Karpas-422 (cell line): ENCODE measurements at regions not wholly inside any gene's neighbourhood (a gene's known extent, or its start where the extent isn't known, plus 50 kb on each side); places are given as distances from the start of the nearest gene placed in this dataset.
"Not testable (repeated sequence)": the region's sequence is repeated elsewhere in the genome, so short reads cannot be mapped to it uniquely, and the experiment has no call there.

Experiments used
- DNase-seq: peaks from one replicate; pipeline ENCODE4 v3.0.0-alpha.2; 2015
- H2AFZ ChIP-seq: fragments of 200-600 bp; sonication (generic); 2 replicates; pipeline ENCODE4 v1.6.1; 2014; ENCODE audit warnings: antibody characterized with exemption, low read length, mixed read lengths
- H3K27ac ChIP-seq: fragments of 200-600 bp; sonication (generic); 2 replicates; pipeline ENCODE4 v1.5.1; 2014; ENCODE audit warnings: mild to moderate bottlenecking, low read length, moderate library complexity
- H3K27me3 ChIP-seq: fragments of 200-600 bp; sonication (generic); 2 replicates; pipeline ENCODE4 v1.6.1; 2014; ENCODE audit warnings: low read length, mixed read lengths
- H3K36me3 ChIP-seq: fragments of 200-600 bp; sonication (generic); 2 replicates; pipeline ENCODE4 v1.6.1; 2014; ENCODE audit warnings: low read length, mixed read lengths; ENCODE audit not compliant: insufficient read depth
- H3K4me1 ChIP-seq: fragments of 200-600 bp; sonication (generic); 2 replicates; pipeline ENCODE4 v1.6.1; 2014; ENCODE audit warnings: mild to moderate bottlenecking, low read length, mixed read lengths
- H3K4me2 ChIP-seq: fragments of 200-600 bp; sonication (generic); 2 replicates; pipeline ENCODE4 v1.6.1; 2014; ENCODE audit warnings: low read length, low read depth, mild to moderate bottlenecking; ENCODE audit not compliant: poor library complexity, severe bottlenecking
- H3K4me3 ChIP-seq: fragments of 200-600 bp; sonication (generic); 2 replicates; pipeline ENCODE4 v1.5.1; 2014; ENCODE audit warnings: mild to moderate bottlenecking, antibody characterized with exemption, low read length, mixed read lengths
- H3K79me2 ChIP-seq: fragments of 200-600 bp; sonication (generic); 2 replicates; pipeline ENCODE4 v1.6.1; 2014; ENCODE audit warnings: mild to moderate bottlenecking, low read length, mixed read lengths
- H3K9ac ChIP-seq: fragments of 200-600 bp; sonication (generic); 2 replicates; pipeline ENCODE4 v1.6.0; 2014; ENCODE audit warnings: low read length
- H3K9me2 ChIP-seq: fragments of 200-600 bp; sonication (generic), shearing (Covaris generic); replicated peaks from 2 replicates; pipeline ENCODE4 v1.6.0; 2014; ENCODE audit warnings: mild to moderate bottlenecking, low read length, moderate library complexity; ENCODE audit not compliant: insufficient read depth
- H3K9me3 ChIP-seq: fragments of 300-700, 200-600 bp; sonication (generic); 2 replicates; pipeline ENCODE4 v1.6.1; 2014; ENCODE audit warnings: low read length, mixed read lengths
- H4K20me1 ChIP-seq: fragments of 200-600 bp; sonication (generic); 2 replicates; pipeline ENCODE4 v1.6.1; 2014; ENCODE audit warnings: mild to moderate bottlenecking, antibody characterized with exemption, low read length, low read depth; ENCODE audit not compliant: insufficient read depth

DNA sequence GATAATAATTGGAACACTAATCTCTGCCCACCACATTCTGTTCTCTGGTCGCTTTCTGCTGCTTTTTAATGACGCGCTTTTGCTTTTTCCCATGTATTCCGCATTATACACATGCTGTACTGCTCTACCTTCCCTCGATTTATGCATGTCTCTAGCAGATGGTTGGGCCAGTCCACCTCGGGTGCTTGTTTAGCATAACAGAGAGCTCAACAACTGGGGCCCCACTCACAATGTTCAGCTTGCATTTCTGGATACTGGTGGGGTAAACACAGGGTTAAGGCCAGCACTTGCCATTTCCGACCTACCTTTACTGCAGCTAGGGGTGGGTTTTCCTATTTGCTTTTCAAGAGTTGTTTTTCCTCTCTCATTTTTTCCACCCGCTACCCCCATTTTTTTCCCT, 255.8 kb downstream of the SOX3 start:
- H3K79me2 ChIP-seq: no peaks in the 10 kb centered on the region
- no peaks in the 10 kb centered on the region for H3K9me2 ChIP-seq
- no peaks in the 10 kb centered on the region for H4K20me1 ChIP-seq
- H3K9ac ChIP-seq: no peak overlapping the region
- H3K27ac ChIP-seq: no peak overlapping the region
- no peaks in the 10 kb centered on the region for H3K36me3 ChIP-seq
- no peak overlapping the region for H3K4me3 ChIP-seq
- no peak overlapping the region for H2AFZ ChIP-seq
- no peak for DNase-seq
- H3K4me1 ChIP-seq: no peaks in the 10 kb centered on the region
- no peak overlapping the region for H3K4me2 ChIP-seq
- H3K27me3 ChIP-seq: no peaks in the 10 kb centered on the region
- H3K9me3 ChIP-seq: peaks cover 13% of the 10 kb centered on the region

DNA sequence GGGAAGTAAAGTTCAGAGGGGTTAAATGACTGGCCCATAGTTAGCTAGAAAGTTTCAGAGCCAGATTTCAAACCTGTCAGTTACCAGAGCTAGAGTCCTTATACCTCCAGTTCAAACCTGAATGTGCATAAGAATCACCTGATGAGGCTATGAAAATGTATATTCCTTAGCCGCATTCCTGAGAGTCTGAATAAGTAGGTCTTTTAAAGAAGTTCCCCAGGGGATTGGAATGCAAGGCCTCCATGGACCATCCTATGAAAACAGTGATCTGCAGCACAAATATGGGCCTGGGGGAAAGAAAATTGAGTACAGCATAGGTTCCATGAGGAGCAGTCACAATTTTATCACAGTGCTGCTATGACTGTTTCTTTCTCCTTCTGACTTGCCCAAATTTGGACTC, 263.9 kb upstream of the CXorf66 start:
- Histone ChIP-seq H3K27ac (no peak overlapping the region), H3K9me2 (no peaks in the 10 kb centered on the region), H3K36me3 (no peaks in the 10 kb centered on the region), H3K9ac (no peak overlapping the region), H3K27me3 (no peaks in the 10 kb centered on the region), H3K4me1 (no peaks in the 10 kb centered on the region), H3K4me3 (no peak overlapping the region), H4K20me1 (no peaks in the 10 kb centered on the region), H2AFZ (no peak overlapping the region), H3K4me2 (no peak overlapping the region), H3K9me3 (peaks cover 5% of the 10 kb centered on the region), H3K79me2 (no peaks in the 10 kb centered on the region)
- no peak for DNase-seq

DNA sequence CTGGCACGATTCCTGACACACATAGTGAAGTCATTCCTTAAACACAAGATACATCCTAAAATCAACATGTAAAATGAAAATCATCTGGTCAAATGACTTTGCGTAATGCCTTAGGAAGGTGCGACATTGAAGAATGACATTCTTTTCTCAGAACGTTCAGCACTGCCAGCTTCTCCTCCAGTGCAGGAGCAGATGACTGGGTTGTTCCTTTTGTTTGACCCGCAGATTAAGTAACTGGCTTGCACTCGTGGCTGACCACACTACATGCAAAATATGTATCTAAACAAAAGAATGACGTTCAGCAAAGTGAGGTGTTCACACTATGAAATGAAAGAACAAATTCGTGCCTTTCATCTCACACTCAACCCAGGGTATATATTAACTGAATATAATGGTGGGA, 260.7 kb upstream of the CXorf66 start:
- H3K9me3 ChIP-seq, H3K4me3 ChIP-seq, H3K27me3 ChIP-seq, H3K79me2 ChIP-seq, H3K36me3 ChIP-seq, H3K4me1 ChIP-seq, H3K27ac ChIP-seq, H3K9ac ChIP-seq, H3K9me2 ChIP-seq, H3K4me2 ChIP-seq, DNase-seq, H4K20me1 ChIP-seq, H2AFZ ChIP-seq: not testable (repeated sequence)

DNA sequence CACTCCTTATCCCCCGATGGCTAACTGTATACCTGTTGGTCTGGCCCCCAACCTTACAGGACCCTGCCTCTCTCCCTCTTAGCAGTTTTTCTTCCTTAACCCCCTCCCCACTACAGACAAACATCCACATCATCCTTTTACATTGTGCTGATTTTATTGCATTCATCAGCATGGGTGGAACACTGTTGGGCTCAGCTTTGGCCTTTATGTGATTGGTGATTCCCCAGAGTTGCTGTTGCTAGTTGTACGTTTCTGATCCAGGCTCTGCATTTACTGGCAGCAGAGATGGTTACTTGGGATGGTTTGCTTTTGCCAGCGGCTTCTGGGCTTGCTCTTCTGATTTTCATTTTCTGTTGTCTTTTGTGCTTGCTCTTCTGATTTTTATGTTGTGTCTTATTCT, 250.6 kb upstream of the CXorf66 start:
- H2AFZ ChIP-seq, H3K9me3 ChIP-seq, H3K27me3 ChIP-seq, H3K79me2 ChIP-seq, H3K36me3 ChIP-seq, H3K4me3 ChIP-seq, H3K4me2 ChIP-seq, H4K20me1 ChIP-seq, DNase-seq, H3K9ac ChIP-seq, H3K9me2 ChIP-seq, H3K27ac ChIP-seq, H3K4me1 ChIP-seq: not testable (repeated sequence)

DNA sequence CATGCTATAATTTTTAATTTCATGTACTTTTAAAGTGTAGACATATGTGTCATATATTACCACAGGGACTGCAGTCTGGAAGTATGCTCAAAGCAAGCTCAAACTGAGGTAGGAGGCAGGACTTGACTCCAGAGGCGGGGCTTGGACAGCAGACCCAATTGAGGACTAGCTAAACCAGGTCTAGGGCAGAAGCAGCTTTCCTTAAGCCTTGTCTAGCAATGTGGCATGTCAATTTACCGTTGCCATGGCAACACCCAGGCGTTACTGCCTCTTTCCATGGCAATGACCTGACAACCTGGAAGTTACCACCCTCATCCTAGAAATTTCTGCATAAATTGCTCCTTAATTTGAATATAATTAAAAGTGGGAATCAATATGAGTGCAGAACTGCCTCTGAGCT, 249.2 kb upstream of the CXorf66 start:
- H3K9me3 ChIP-seq, H3K4me2 ChIP-seq, H3K9me2 ChIP-seq, H4K20me1 ChIP-seq, H3K9ac ChIP-seq, H3K27ac ChIP-seq, H2AFZ ChIP-seq, H3K79me2 ChIP-seq, H3K27me3 ChIP-seq, H3K4me1 ChIP-seq, DNase-seq, H3K36me3 ChIP-seq, H3K4me3 ChIP-seq: not testable (repeated sequence)

DNA sequence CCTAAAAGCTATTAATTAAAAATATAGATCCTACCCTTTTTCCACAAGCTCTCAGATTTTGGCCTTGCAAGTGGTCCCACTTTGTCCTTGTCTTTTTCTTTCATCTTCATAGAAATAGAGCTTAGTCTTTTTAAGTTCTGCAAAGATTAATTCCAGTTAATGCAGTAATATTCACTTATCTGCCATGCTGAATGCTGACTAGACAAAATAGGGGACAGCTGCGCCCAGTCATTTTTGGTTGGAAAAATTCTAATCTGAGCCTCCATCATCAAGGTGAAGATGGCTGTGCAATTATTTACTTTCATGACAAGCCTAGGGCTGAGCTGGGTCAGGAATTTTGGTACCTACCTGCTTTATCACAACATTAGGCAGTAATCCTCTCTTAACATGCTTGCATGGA, 241.3 kb upstream of the CXorf66 start:
- Histone ChIP-seq H3K4me3 (no peak overlapping the region), H3K9ac (no peak overlapping the region), H2AFZ (no peak overlapping the region), H3K4me2 (no peak overlapping the region), H3K79me2 (no peaks in the 10 kb centered on the region), H3K27ac (no peak overlapping the region), H3K9me2 (no peaks in the 10 kb centered on the region), H3K9me3 (peaks cover 14% of the 10 kb centered on the region), H3K27me3 (no peaks in the 10 kb centered on the region), H4K20me1 (no peaks in the 10 kb centered on the region), H3K36me3 (no peaks in the 10 kb centered on the region), H3K4me1 (no peaks in the 10 kb centered on the region)
- DNase-seq: no peak

DNA sequence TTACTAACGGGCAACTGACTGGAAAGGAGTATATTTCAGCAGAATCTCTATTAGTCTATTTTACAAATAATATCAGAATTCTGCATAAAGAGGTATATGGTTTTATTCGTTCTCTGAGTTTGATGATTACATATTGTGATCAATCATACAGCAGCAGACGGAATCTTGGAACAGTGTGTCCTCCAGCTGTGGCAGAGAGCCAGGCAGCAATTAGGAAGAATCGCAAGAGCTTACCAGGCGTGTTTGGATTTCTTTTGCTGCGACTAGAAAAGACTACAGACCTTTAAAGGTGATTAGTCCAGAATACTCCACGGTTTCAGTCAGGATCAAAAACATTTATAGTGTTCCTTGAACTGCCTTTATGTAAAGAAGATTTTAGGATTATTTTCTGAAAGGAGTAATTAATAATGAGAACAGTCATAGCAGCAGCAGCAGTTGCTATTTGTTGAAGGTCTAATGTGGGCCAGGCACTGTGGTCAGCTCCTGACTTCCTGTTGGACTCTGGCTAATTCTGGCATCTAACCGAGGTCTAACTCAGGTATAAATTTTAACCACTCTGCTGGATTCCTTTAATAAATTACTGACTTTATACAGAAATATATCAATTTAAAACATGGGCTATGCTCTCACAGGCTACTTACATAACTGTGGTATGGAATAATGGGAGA, 225.3 kb upstream of the CXorf66 start:
- Histone ChIP-seq H3K4me3 (no peak overlapping the region), H3K9me2 (no peaks in the 10 kb centered on the region), H2AFZ (no peak overlapping the region), H3K9ac (no peak overlapping the region), H3K36me3 (no peaks in the 10 kb centered on the region), H3K9me3 (no peaks in the 10 kb centered on the region; the same call in 1 of the 2 replicates), H3K27me3 (no peaks in the 10 kb centered on the region), H3K27ac (no peak overlapping the region), H4K20me1 (no peaks in the 10 kb centered on the region), H3K4me2 (no peak overlapping the region), H3K4me1 (no peaks in the 10 kb centered on the region), H3K79me2 (no peaks in the 10 kb centered on the region)
- DNase-seq: no peak

DNA sequence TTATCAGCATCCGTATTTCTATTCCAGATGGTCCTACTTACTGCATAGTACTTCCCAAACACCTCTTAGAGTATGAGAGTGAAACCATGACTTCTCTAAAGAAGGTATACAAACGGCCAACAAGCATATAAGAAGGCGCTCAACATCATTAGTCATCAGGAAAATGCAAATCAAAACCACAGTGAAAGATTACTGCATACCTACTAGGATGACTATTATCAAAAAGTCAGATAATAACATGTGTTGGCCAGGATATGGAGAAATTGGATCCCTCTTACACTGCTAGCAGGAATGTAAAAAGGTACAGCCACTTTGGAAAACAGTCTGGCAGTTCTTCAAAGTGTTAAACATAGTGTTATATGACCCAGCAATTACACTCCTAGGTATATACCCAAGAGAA, 215.3 kb upstream of the CXorf66 start:
- Histone ChIP-seq H3K27ac (no peak overlapping the region), H3K4me2 (no peak overlapping the region), H2AFZ (no peak overlapping the region), H3K9me2 (no peaks in the 10 kb centered on the region), H3K36me3 (no peaks in the 10 kb centered on the region), H3K79me2 (no peaks in the 10 kb centered on the region), H3K27me3 (no peaks in the 10 kb centered on the region), H3K4me1 (no peaks in the 10 kb centered on the region), H4K20me1 (no peaks in the 10 kb centered on the region), H3K4me3 (no peak overlapping the region), H3K9ac (no peak overlapping the region), H3K9me3 (no peaks in the 10 kb centered on the region)
- DNase-seq: no peak

DNA sequence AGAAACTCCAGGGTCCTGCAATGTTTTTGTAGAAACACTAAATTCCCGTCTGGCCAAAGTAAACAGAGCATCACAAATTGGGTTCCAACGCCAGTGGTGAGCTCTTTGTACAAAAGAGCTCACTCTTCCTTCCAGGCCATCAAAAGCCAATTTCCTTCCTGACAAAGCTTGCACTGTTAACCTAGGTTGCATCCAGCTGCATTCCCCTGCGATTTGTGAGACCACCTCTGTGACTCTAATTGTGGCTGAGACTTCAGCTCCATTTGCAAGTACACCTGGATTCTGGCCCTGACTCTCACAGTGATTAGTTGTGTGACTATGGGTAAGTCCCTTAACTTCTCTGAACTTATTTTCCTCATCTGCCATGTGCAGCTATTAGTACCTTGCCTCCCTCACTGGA, 212.5 kb upstream of the CXorf66 start:
- no peaks in the 10 kb centered on the region for H3K9me2 ChIP-seq

More for the DNA sequence above, 212.5 kb upstream of the CXorf66 start:
- no peak overlapping the region for H3K4me2 ChIP-seq
- no peaks in the 10 kb centered on the region for H3K79me2 ChIP-seq
- H3K4me1 ChIP-seq: no peaks in the 10 kb centered on the region
- no peak overlapping the region for H3K27ac ChIP-seq
- H2AFZ ChIP-seq: no peak overlapping the region
- no peaks in the 10 kb centered on the region for H3K27me3 ChIP-seq
- no peaks in the 10 kb centered on the region for H3K36me3 ChIP-seq
- H4K20me1 ChIP-seq: no peaks in the 10 kb centered on the region
- H3K4me3 ChIP-seq: no peak overlapping the region
- H3K9me3 ChIP-seq: no peaks in the 10 kb centered on the region
- no peak for DNase-seq
- H3K9ac ChIP-seq: no peak overlapping the region
